Occipital lobe (tissue), 1 donor: ENCODE measurements at regions not wholly inside any gene's neighbourhood (a gene's known extent, or its start where the extent isn't known, plus 50 kb on each side); places are given as distances from the start of the nearest gene placed in this dataset.

Experiments
- DNase-seq: peaks from one replicate; lab custom pipeline; 2025; lab: John Stamatoyannopoulos, UW

- no peak for DNase-seq
Observed at GRCh38 chr15:53305101-53305500, 454.4 kb downstream of the WDR72 start.

GRCh38 chr15:53297828-53298227 is 461.6 kb downstream of the WDR72 start:
- DNase-seq: no peak

- DNase-seq: no peak
Observed at GRCh38 chr15:53296603-53297002, 462.9 kb downstream of the WDR72 start.

- no peak for DNase-seq
Observed at GRCh38 chr15:53295574-53295973, 463.9 kb downstream of the WDR72 start.

GRCh38 chr15:53288542-53288941 is 470.9 kb downstream of the WDR72 start:
- DNase-seq: no peak

GRCh38 chr15:53274630-53275029 is 484.5 kb upstream of the ONECUT1 start:
- no peak for DNase-seq

GRCh38 chr15:53272116-53272515 is 482.0 kb upstream of the ONECUT1 start:
- no peak for DNase-seq

- DNase-seq: no peak
Observed at GRCh38 chr15:53266176-53266575, 476.0 kb upstream of the ONECUT1 start.

GRCh38 chr15:53260647-53261046 is 470.5 kb upstream of the ONECUT1 start:
- no peak for DNase-seq

GRCh38 chr15:53256457-53256856 is 466.3 kb upstream of the ONECUT1 start:
- no peak for DNase-seq

GRCh38 chr15:53256043-53256442 is 465.9 kb upstream of the ONECUT1 start:
- no peak for DNase-seq

- DNase-seq: no peak
Observed at GRCh38 chr15:53251996-53252395, 461.9 kb upstream of the ONECUT1 start.

- DNase-seq: no peak
Observed at GRCh38 chr15:53251523-53251922, 461.4 kb upstream of the ONECUT1 start.

- DNase-seq: no peak
Observed at GRCh38 chr15:53247041-53247708, 457.0 kb upstream of the ONECUT1 start.

- DNase-seq: no peak
Observed at GRCh38 chr15:53246404-53246803, 456.3 kb upstream of the ONECUT1 start.

GRCh38 chr15:53233801-53234200 is 443.7 kb upstream of the ONECUT1 start:
- no peak for DNase-seq

GRCh38 chr15:53230473-53230872 is 440.3 kb upstream of the ONECUT1 start:
- no peak for DNase-seq

- DNase-seq: no peak
Observed at GRCh38 chr15:53226559-53226958, 436.4 kb upstream of the ONECUT1 start.

- DNase-seq: no peak
Observed at GRCh38 chr15:53225781-53226180, 435.6 kb upstream of the ONECUT1 start.

- no peak for DNase-seq
Observed at GRCh38 chr15:53224371-53224770, 434.2 kb upstream of the ONECUT1 start.

GRCh38 chr15:53223815-53224214 is 433.7 kb upstream of the ONECUT1 start:
- DNase-seq: no peak

GRCh38 chr15:53218666-53219580 is 428.8 kb upstream of the ONECUT1 start:
- DNase-seq: no peak

GRCh38 chr15:53216036-53216435 is 425.9 kb upstream of the ONECUT1 start:
- no peak for DNase-seq
